ENCODE measurements at regions not wholly inside any gene's neighbourhood (a gene's known extent, or its start where the extent isn't known, plus 50 kb on each side); places are given as distances from the start of the nearest gene placed in this dataset.

DNA sequence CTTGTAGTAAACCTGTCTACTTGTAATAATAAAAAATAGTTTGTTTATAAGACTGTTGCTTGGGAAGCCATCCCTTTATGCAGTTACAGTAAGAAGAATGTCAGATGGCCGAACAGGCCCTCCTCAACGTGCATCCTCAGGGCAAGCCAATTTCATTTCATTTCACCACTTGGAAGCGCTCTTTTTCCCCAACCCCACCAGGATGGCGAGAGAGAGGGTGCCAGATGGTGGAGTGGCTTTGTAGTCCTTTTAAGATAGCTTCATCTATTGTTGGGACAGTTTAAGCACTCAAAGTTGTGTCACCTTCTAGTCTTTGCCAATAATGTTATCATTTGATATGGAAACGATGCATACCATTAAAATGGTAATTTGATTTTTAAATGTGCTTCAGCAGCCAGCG, 356.3 kb upstream of the CAMK1G start:
- no peak for DNase-seq (ENCODE audit: low spot score)

DNA sequence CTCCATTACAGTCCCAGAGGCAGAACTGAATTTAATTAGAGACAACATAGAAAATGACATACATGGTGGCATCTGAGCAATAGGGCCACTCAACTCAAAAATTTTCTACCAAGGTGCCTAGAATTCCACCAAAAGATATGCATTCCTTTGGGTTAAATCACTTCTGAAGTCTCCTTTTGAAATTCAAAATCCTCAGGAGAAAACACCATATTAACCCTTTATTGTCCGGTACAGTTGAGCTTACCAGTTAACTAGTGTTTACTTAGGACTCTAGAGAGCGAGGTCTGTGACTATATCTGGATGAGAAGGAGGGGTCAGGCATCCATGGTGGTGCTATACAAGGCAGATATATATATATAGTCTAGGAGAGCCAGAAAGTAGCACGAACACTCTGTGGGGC, 355.6 kb upstream of the CAMK1G start:
- DNase-seq (ENCODE audit: low spot score): no peak

DNA sequence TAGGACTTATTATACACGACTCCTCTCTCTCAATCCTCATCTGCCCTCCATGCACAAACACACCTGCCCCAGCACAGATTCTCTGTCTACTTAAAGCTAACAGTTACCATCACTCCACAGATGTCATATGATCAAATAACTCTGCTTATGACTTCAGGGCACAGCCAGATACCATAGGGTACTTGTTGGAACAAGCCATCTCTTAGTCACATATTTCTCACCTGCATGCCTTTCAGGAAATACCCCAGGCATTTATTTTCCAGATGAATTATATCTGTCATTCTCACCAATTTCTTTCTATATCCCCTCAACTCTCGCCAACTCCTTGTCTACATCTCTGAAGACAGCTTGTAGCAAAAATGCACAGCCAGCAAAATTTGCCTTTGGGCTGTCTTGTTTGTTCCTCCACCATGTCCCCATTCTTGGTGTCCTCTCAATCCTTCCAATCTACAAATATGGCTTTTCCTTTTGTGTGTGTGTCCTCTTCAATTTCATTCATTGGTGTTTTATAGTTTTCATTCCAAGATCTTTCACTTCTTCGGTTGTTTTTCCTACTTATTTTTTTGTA, 353.9 kb upstream of the CAMK1G start:
- DNase-seq (ENCODE audit: low spot score): no peak

DNA sequence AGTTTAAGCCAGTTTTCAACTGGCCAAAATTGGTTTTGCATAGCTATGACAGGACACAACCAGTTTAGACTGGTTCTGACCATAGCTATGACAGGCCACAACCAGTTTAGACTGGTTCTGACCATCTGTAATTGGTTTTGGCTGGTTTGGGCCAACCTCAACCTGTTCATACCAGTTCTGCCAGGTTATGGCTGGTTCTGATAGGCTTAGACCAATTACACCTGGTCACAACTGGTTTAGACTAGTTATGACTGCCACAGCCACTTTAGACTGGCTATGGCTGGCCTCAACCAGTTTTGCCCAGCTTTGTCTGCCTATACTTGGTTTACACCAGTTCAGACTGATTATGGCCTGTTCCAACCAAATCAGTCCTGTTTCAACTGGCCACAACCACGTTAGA, 353.2 kb upstream of the CAMK1G start:
- no peak for DNase-seq (ENCODE audit: low spot score)

DNA sequence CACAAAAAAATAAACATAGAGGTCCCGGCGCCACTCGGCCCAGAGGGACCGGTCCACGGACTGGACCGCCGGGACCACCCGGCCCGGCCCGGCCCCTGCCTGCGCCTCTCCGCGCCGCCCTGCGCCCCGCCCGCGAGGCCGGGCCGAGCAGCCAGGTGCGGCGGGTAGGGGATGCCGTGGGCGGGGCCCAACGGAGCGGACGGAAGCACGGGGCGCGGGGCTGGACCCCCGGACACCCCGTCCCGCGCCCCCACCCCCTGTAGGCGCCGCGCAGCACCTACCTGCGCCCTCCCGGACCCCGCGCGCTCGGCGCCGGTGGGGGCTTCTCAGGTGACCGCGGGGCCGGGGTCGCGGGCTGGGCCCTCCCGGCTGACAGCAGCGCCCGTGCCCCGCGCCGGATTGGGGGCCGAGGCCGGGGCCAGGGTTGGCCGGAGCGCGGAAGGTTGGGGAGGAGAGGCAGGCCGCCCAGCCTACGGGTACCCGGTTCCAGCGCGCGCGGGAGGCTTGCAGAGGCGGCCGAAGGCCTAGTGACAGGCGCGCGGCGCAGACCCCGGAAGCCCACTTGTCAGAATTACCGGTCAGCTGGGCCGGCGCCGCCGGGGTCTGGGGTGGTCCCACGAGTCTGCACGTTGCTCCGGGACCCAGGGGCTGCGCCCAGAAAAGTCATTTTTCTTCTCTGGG, 351.9 kb upstream of the CAMK1G start:
- no peak for DNase-seq (ENCODE audit: low spot score)

DNA sequence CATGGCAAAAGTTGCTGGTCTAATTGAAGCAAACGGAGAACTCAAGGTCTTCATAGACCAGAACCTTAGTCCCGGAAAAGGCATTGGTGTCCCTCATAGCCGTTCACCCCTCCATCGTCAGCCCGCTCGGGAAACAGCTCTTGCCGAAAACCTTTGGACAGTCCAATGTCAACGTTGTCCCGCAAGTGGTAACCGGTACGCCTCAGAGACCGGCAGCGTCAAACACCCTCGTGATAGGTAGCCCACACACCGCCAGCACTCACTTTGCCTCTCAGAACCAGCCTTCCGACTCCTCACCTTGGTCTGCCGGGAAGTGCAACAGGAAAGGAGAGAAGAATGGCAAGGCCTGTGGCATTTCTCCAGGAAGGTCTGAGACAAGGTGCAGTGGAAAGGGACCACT, 351.3 kb upstream of the CAMK1G start:
- no peak for DNase-seq (ENCODE audit: low spot score)

DNA sequence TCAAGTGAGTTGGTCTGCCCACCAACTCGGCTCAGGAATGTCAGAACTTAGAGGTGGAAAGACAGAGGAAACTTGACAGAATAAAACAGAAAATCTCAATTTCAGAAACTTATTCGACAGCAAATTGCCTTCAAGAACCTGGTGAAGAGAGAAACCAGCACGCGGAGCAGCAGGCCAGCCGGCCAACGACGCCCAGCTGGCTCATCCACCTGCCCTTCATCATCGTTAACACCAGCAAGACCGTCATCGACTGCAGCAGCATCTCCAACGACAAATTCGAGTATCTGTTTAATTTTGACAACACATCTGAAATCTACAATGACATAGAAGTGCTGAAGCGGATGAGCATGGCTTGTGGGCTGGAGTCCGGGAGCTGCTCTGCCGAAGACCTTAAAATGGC, 350.8 kb upstream of the CAMK1G start:
- no peak for DNase-seq (ENCODE audit: low spot score)

DNA sequence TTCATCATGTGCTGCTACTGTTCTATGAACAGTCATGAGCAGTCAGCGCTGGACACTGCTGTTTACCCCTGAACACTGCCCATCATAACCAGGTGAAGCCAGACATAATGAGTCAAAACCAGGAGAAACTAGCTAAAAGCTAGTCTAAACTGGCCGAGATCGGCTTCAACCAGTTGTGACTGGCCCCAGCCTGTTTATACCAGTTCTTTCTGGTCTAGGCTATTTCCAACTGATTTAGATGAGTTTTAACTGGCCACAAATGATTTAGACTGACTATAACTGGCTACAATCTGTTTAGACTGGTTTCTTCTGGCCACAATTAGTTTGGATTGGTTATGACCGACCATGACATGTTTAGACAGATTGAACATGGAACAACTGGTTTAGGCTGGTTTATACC, 348.3 kb upstream of the CAMK1G start:
- no peak for DNase-seq (ENCODE audit: low spot score)

DNA sequence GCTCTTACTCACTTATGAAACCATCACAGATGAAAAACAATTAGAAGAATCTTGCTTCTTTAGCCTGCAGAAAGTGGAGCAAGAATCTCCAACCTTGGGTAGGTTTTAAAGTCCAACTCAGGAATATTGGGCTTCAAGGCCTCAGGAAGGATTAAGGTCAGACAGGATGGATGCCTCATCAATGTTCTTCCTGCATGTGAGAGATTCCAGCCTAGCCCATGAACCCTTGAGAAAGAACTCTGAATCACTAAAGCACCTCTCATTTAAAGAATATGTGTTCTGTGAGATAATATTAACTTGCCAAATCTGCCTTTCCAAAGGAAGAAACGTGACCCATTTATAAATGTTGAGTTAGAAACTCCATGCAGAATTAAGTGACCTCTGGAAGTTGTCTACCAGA, 345.2 kb upstream of the CAMK1G start:
- DNase-seq (ENCODE audit: low spot score): no peak

DNA sequence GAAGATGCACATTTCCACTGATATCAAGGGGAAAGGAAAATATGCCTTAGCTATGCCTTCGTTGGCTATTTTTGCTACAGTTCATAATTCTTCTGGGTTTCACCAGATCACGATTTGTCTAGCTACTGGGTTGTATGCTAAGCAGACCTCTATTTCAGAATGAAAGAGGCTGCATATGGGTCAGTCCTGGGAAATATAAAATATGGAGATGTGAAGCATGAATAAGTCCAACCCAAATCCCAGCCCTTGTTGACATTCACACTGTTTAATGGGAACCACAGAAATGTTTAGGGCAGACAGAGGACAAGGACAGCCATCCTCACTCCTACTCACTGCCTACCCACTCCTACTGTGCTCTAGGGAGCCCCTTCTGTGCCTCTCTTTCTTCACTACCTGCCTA, 343.2 kb upstream of the CAMK1G start:
- DNase-seq (ENCODE audit: low spot score): no peak

DNA sequence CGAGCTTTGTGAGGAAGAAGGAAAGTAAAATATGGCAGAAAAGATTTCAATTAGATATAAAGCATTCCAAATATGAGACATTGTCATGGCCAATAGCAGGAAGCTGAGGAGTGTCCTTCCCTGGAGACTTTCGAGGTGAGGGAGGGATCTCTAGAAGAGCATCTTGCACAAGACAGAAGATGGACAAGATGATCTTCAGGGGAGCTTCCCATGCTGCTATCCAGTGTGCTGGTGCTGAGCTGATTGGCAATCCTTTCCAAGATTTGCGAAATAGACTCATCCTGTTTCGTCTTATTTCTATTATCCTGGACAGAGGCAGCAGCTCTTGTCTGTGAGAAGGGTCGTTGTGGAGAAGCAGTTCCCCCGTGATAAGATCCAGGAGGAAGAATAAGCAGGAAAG, 342.0 kb upstream of the CAMK1G start:
- no peak for DNase-seq (ENCODE audit: low spot score)

DNA sequence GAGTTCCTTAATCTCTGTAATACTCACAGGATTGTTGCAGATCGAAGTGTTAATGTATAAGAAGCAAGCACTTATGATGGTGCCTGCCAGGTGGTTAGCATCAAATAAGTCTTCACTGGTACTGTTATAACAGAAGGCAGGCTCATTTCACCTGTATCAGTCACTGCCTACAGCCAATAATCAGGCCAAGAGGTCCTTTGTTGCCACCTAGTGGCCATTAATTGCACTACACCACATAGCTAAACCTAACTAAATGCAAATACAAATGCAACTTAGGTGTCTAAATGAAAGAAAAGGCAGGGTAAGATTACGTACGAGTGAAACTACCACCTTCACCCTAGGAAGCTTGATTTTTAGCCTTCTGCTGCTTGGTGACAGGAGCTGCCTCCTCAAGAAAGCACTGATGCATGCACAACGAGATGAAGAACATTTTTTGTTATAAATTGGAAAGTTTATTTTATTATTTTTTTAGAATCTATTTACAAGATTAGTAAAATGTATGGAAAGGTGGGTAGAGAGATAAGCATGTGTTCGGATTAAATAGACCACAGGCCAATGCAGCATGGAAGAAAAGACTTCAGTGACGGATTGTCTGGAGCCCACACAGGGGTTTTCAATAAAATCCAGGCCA, 334.8 kb upstream of the CAMK1G start:
- peak; percentile 72 for DNase-seq (ENCODE audit: low spot score)

DNA sequence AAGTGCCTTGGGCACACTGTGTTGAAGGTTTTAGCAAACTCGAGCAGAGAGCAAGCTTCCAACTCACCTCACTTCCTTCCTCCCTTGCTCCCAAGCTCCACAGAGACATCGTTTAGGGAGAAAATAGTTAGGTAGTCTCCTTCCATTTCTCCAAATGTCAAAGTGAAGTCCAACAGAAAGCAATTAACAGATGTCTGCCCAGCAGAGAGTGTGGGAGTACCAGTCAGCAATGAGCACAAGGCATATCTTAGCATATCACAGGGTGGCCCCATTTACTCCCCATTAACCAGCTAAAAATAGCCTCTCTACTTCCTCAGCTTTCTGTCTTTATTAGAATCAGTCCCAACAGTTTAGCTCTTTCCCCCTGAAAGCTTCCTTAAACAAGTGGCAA, 334.2 kb upstream of the CAMK1G start:
- DNase-seq (ENCODE audit: low spot score): peak; percentile 28

DNA sequence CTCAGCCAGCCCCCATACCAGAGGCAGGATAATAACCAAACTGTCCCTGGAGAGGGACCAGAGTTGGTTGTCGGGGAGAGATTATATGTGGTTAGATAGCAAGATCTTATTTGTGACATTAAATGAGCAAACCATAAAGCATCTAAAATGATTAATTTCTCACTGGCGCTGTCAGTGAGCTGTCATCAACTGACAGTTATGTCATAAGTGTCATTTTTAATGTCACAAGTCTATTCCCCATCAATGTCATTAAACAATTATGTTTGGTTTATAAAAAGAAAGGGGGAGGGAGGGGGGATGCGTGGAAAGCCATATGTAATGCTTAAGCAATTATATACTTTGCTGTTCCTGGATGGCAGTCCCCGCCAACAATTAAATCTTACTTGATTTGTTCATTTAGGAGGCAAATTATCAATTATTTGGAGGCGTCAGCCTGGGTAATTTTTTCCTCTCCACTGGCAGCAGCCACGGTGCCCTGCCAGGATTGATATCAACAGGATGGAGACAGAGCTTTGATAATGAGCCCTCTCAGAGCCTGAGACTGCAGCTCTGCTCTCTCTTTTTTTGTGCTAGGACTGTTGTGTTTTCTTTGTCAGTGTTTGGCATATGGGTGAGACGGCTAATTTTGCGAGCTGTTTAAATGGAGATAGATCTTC, 333.6 kb upstream of the CAMK1G start:
- DNase-seq (ENCODE audit: low spot score): peak; percentile 4

DNA sequence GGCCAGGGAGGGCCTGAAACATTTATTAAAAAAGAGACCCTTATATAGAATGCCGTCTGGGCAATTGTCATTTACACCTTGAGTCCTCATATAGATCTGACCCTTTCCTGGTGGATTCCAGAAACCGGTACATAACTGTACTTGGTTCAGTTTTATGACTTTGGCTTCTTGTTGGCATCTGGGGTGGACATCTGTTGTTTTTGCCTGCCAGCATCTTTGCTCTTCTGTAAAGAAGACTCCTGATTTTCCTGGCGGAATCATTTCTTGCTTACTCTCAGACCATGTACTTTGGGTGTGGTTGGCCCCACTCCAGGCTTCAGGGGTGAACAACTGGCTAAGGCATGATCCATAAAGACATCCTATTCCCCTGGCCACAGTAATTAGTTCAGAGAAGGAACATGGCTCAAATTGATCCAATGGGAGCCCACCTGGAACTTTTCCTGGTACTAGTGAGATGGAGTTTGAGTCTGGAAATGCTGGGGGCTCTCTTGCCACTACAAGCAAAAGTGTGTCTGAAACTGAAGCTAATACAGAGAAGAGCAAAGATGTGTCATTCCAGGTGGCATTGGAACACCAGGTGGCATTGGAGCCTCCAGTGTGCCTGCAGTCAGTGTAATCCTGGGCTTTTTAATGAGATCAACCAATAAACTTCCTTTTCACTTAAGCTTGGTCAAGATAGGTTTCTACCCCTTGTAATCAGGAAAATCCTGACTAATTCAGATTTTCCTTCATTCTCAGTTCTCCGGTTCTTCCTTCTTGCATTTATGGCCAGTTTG, 332.5 kb upstream of the CAMK1G start:
- DNase-seq (ENCODE audit: low spot score): peak; percentile 3

DNA sequence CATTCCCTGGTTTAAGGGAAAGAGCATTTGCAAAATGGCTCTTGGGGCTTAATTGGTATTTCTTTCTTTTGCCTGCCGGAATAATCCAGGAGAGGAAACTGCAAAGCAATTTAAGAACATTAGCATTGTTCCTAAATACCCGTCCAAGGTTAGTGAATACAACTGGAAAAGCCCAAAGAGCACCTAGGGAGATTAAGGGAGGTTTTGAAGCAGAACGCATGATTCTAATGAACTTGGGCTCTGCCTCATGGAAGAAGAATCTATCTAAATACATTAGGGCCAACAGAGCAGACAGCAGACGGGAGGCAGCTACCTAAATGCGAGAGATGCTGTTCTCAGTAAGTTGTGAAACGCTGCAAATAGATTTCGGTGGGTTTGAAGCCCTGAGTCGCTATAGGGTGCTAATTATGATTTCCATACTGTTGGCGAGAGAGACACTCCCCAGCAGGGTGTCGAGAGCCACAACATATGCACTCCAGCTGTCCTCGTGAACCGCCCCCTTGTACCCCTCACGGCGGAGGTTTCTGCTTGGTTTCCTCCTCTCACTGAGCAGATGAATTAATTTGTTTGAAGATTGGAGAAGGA, 326.7 kb upstream of the CAMK1G start:
- DNase-seq (ENCODE audit: low spot score): no peak

DNA sequence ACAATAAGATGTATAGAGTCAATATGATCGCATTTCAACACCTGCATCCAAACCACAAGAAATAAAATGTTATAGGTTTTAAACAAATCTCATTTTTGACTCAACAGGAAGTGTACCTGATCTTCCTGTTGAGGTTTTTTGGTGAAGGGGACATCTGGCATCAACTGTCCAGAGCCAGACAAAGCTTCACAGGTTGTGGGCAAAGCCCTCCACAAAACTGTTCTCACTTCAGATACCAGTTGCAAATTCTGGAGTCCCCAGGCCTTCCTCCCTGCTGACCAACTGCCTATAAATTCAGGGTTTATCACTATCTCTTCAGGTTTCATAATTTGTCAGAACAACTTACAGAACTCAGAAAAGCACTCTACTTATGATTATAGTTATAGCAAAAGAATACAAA, 326.1 kb upstream of the CAMK1G start:
- no peak for DNase-seq (ENCODE audit: low spot score)

DNA sequence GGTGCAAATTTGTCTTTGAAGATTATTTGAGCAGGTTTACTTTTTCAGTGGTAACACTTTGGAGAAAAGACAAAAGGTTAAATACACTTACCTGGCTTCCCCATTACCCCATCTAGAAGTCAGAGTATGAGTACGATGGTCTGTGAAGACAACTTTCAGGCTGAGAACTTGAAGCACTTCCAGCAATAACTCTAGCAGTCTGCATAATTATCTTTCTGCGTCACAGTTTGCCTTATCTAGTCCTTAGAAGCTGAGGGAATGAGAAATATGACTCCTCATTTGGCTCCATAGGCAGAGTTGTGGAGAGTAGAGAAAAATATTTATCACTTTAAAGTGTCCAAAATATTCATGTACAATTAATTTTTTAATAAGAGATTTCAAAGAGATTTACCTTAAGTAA, 323.4 kb upstream of the CAMK1G start:
- no peak for DNase-seq (ENCODE audit: low spot score)

DNA sequence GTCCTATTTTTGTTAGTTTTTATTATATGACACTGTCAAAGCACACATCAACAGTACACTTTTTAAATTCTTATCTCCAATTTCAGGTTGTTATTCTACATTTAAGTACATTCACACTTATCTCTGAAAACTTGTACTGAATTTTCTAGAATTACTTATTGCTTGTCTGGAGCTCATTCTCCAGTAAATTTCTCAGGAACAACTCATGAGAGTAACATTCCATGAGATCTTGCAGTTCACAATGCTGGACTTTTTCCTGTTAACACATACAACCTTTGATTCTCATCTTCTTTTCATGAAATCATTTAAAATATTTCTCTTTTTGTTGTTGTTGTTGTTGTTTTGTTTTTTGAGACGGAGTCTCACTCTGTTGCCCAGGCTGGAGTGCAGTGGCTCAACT, 320.9 kb upstream of the CAMK1G start:
- no peak for DNase-seq (ENCODE audit: low spot score)

DNA sequence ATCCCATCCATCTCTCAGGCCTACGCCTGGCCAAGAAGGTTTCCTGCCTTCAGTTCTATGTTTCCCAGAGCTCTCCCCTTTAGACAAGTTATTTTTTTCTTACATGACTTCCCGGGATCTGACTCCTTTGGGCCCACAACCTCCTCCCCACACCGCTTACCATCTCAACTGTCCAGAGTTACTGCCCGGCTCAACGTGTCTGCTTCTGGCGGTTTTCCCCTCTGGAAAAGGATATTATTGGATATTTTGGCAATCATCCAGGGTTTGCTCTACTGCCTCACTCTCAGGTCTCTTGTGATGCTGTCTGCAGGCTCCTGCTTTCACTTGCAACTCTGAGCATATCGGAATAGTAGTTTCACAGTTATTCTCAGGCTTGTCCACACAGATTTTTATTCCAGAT, 318.2 kb upstream of the CAMK1G start:
- no peak for DNase-seq (ENCODE audit: low spot score)

DNA sequence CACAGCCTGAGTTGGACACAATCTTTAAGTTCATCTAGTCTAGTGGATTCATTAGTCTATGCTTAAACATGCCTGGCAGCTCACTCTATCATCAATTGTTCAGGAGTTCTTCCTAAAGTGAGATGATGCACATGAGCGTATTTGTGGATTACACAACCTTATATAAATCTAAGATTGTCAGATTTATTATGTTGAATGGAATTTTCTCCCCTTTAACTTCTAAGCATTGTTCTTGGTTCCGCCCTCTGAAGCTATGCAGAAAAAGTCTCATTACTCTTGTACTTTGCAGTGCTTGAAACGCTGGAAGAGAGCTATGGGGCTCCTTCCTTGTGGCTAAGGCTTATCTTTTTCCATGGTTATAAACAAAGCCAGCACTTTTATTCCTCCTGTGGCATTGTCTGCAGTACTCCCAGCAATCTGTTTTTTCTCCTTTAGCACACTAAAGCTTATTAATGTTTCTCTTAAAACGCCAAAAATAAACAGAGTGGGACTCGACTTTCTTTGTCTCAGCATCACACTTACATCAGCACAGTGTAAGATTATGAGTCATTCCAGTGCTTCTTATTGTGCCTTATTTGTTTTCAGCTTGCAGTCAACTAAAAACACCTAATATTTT, 316.8 kb upstream of the CAMK1G start:
- DNase-seq (ENCODE audit: low spot score): no peak

DNA sequence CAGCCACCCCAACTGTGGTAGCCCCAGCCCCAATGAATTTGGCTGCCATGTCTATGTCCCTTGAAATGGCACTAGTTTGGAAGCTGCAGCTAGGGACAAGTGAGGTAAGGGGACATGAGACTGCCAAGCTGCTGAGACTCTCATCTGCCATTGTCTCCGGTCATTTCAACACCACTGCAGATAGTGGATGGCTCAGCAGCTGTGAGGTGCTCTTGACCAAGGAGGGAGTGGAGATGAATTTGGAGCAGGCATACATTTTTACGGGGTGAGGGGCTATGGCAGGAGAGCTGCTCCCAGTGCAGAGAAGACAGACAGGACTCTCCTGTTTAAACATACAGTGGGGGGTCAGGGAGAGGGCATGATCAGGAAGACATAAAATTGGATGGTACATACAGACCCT, 315.5 kb upstream of the CAMK1G start:
- DNase-seq (ENCODE audit: low spot score): no peak
